ENCODE measurements at regions not wholly inside any gene's neighbourhood (a gene's known extent, or its start where the extent isn't known, plus 50 kb on each side); places are given as distances from the start of the nearest gene placed in this dataset.

DNA sequence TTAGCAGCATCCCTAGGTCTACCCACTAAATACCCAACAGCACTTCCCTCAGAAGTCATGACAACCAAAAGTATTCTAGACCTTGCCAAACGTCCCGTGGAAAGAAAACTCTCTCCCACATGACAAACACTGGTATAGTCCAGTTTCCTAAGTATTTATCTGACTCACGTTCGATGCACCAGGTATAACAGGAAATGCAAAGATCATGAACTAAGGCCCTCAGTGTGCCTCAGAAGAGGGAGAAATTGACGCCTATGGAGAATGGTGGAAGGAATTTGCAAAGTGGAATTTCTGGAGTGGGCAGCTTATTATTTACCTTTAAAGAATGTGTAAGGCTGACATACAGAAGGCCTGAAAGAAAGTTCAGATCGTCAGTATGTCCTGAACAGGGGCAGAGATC lies 523.6 kb upstream of the DAB1 start:
- TF ChIP-seq ZBTB7A (IDR thresholded peaks at IDR 0.05; ENCODE audit: low read depth): no peak
- TF ChIP-seq EP300 (IDR thresholded peaks at IDR 0.05; ENCODE audit: borderline replicate concordance): no peak

Measured in Ishikawa (cell line).